GM12878 (cell line): ENCODE measurements at regions not wholly inside any gene's neighbourhood (a gene's known extent, or its start where the extent isn't known, plus 50 kb on each side); places are given as distances from the start of the nearest gene placed in this dataset.

Source experiments
- BCL11A ChIP-seq: IDR thresholded peaks from 2 replicates; pipeline ENCODE4 v1.6.1; 2011; ENCODE audit warnings: low read depth, low read length
- CBFB ChIP-seq: IDR thresholded peaks from 2 replicates; pipeline ENCODE4 v1.6.1; 2016; ENCODE audit warnings: antibody characterized with exemption, low read depth
- CTCF ChIP-seq, 3 experiments: IDR thresholded peaks in 2 of 3; conservative IDR thresholded peaks in 1 of 3; 2 replicates each; pipeline ENCODE4 v1.5.1; 2011; ENCODE audit warnings: low read depth in 3 of 3, low read length in 3 of 3, mild to moderate bottlenecking in 3 of 3, control low read depth in 2 of 3, moderate library complexity in 2 of 3, inconsistent platforms in 1 of 3, mixed read lengths in 1 of 3; ENCODE audit not compliant: control insufficient read depth in 2 of 3, insufficient read depth in 1 of 3; ENCODE audit errors: extremely low read depth in 1 of 3
- E2F4 ChIP-seq: IDR thresholded peaks from 2 replicates; pipeline ENCODE4 v1.6.1; 2012; ENCODE audit warnings: low read depth, low read length, improper control_type of control experiment
- GABPA ChIP-seq: IDR thresholded peaks from 2 replicates; pipeline ENCODE4 v1.6.1; 2014; ENCODE audit warnings: antibody characterized with exemption, low read depth, mild to moderate bottlenecking, inconsistent platforms
- IRF3 ChIP-seq: fragments of 450-650 bp; IDR thresholded peaks from 2 replicates; pipeline ENCODE4 v1.6.1; 2014; ENCODE audit warnings: mild to moderate bottlenecking
- IRF5 ChIP-seq: fragments of 450-650 bp; IDR thresholded peaks from 2 replicates; pipeline ENCODE4 v1.6.1; 2017; ENCODE audit warnings: borderline replicate concordance
- JUND ChIP-seq: IDR thresholded peaks from 2 replicates; pipeline ENCODE4 v1.6.1; 2012; ENCODE audit warnings: low read depth, mild to moderate bottlenecking, low read length, improper control_type of control experiment, moderate library complexity
- NFXL1 ChIP-seq: fragments of 450-650 bp; IDR thresholded peaks from 2 replicates; pipeline ENCODE4 v1.6.1; 2017; ENCODE audit warnings: antibody characterized with exemption, mild to moderate bottlenecking, borderline replicate concordance
- NR2C1 ChIP-seq: fragments of 450-650 bp; IDR thresholded peaks from 2 replicates; pipeline ENCODE4 v1.6.1; 2017; ENCODE audit warnings: antibody characterized with exemption, mild to moderate bottlenecking, moderate library complexity
- NR2C2 ChIP-seq: IDR thresholded peaks from 2 replicates; pipeline ENCODE4 v1.6.1; 2011; ENCODE audit warnings: borderline replicate concordance, low read depth; ENCODE audit not compliant: control insufficient read depth, insufficient read length
- NRF1 ChIP-seq: conservative IDR thresholded peaks from 2 replicates; pipeline ENCODE4 v1.6.1; 2011; ENCODE audit warnings: mild to moderate bottlenecking, low read depth, low read length, improper control_type of control experiment
- PBX3 ChIP-seq: IDR thresholded peaks from 2 replicates; pipeline ENCODE4 v1.6.1; 2011; ENCODE audit warnings: mild to moderate bottlenecking, low read depth, low read length, moderate library complexity; ENCODE audit not compliant: insufficient replicate concordance
- RELB ChIP-seq: fragments of 450-650 bp; IDR thresholded peaks from 2 replicates; pipeline ENCODE4 v1.6.1; 2017; ENCODE audit warnings: low read depth, mild to moderate bottlenecking, moderate library complexity
- SMAD5 ChIP-seq: IDR thresholded peaks from 2 replicates; pipeline ENCODE4 v1.6.1; 2016; ENCODE audit warnings: antibody characterized with exemption, low read depth
- STAT3 ChIP-seq: IDR thresholded peaks from 2 replicates; pipeline ENCODE4 v1.6.1; 2011; ENCODE audit warnings: low read depth, low read length, improper control_type of control experiment
- ZNF592 ChIP-seq: fragments of 450-650 bp; IDR thresholded peaks from 2 replicates; pipeline ENCODE4 v1.6.1; 2017; ENCODE audit warnings: mild to moderate bottlenecking, moderate library complexity

GRCh38 chr5:109468737-109469420 is 59.1 kb upstream of the PJA2 start (continued):
- no peak for TF ChIP-seq ZNF592
- no peak for TF ChIP-seq STAT3
- no peak; the same call in 1 of the 2 replicates for TF ChIP-seq CBFB
- no peak for TF ChIP-seq JUND
- TF ChIP-seq NRF1: no peak
- TF ChIP-seq NR2C2: no peak
- TF ChIP-seq IRF5: no peak
- TF ChIP-seq RELB: peak; percentile 17; the same call in 1 of the 2 replicates
- no peak for TF ChIP-seq IRF3
- no peak for TF ChIP-seq E2F4
- no peak for TF ChIP-seq BCL11A
- peak; percentile 77 to 90 (median 77) for TF ChIP-seq CTCF (IDR thresholded peaks at IDR 0.05 in 2 of 3, conservative IDR thresholded peaks at IDR 0.05 in 1 of 3; ENCODE audit: control insufficient read depth in 2 of 3, extremely low read depth in 1 of 3, insufficient read depth in 1 of 3, low read depth in 3 of 3, low read length in 3 of 3)
- no peak for TF ChIP-seq GABPA
- TF ChIP-seq NR2C1: no peak
- TF ChIP-seq SMAD5: no peak
- peak; percentile 54 for TF ChIP-seq PBX3
- TF ChIP-seq NFXL1: no peak
